ENCODE measurements at regions not wholly inside any gene's neighbourhood (a gene's known extent, or its start where the extent isn't known, plus 50 kb on each side); places are given as distances from the start of the nearest gene placed in this dataset.

DNA sequence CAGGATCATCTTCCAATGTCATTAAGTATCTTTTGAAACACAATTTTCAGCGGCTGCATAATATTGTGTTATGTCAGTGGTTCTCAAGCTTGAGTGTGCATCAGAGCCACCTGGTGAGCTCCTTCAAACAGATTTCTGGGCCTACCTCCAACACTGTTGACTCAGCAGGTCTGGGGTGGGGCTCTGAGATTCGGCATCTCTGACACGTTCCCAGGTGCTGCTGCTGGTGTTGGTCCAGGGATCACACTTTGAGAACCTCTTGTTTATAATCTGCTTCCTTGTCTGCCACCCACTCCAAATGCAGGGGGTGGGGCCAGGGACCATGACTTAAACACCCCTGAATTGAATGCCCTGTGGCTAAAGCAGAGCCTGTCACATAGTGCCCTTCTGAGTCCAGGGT lies 73.8 kb upstream of the HNF1B start:
- dilution Hi-C loops (cut with MboI; ENCODE audit: extremely low pct_ligation_motif_present, low sequenced_read_pairs), result no loop called here
- no peaks in the 10 kb centered on the region for H4K20me1 ChIP-seq (ENCODE audit: control insufficient read depth, extremely low read depth, insufficient read depth, low read length)
- peaks cover 40% of the 10 kb centered on the region for H3K4me1 ChIP-seq (ENCODE audit: control insufficient read depth, extremely low read depth, insufficient read depth, low read length)
- peak overlapping the region in 1 of 3 experiments; percentile 29 for H3K4me3 ChIP-seq (ENCODE audit: control insufficient read depth in 2 of 3, extremely low read depth in 1 of 3, insufficient read depth in 2 of 3, low read depth in 1 of 3, low read length in 3 of 3)
- no peaks in the 10 kb centered on the region for H3K9me1 ChIP-seq (ENCODE audit: control insufficient read depth, extremely low read depth, insufficient read depth, low read length)
- TF ChIP-seq EZH2 (IDR thresholded peaks at IDR 0.05; ENCODE audit: low read length), result no peak
- FAIRE-seq (no peak), DNase-seq (ENCODE audit: low read depth, low spot score) (peak; percentile 72)
- H2AFZ ChIP-seq (ENCODE audit: control insufficient read depth, low read length), result no peak overlapping the region
- no peaks in the 10 kb centered on the region for H3K79me2 ChIP-seq (ENCODE audit: control insufficient read depth, insufficient read depth, low read length)
- no peaks in the 10 kb centered on the region for H3K9me3 ChIP-seq (ENCODE audit: control insufficient read depth, low read depth, low read length)
- H3K9ac ChIP-seq (ENCODE audit: control insufficient read depth, extremely low read depth, insufficient read depth, low read length), result peak overlapping the region; percentile 38
- H3K4me2 ChIP-seq (ENCODE audit: control insufficient read depth, extremely low read depth, insufficient read depth, low read depth, low read length), result peak overlapping the region; percentile 51
- no peaks in the 10 kb centered on the region for H3K27me3 ChIP-seq (ENCODE audit: control insufficient read depth, extremely low read depth, insufficient read depth, low read length)
- H3K36me3 ChIP-seq (ENCODE audit: control insufficient read depth in 2 of 2, extremely low read depth in 1 of 2, insufficient read depth in 2 of 2, low read length in 2 of 2), result no peaks in the 10 kb centered on the region
- peak overlapping the region; percentile 70 for H3K27ac ChIP-seq (ENCODE audit: control insufficient read depth, insufficient read depth, low read length)

GRCh38 chr17:37816950-37817349 lies 72.1 kb upstream of the HNF1B start:
- H3K27me3 ChIP-seq (ENCODE audit: control insufficient read depth, extremely low read depth, insufficient read depth, low read length), result no peaks in the 10 kb centered on the region
- H3K36me3 ChIP-seq (ENCODE audit: control insufficient read depth in 2 of 2, extremely low read depth in 1 of 2, insufficient read depth in 2 of 2, low read length in 2 of 2), result no peaks in the 10 kb centered on the region
- TF ChIP-seq, protein P1, sequence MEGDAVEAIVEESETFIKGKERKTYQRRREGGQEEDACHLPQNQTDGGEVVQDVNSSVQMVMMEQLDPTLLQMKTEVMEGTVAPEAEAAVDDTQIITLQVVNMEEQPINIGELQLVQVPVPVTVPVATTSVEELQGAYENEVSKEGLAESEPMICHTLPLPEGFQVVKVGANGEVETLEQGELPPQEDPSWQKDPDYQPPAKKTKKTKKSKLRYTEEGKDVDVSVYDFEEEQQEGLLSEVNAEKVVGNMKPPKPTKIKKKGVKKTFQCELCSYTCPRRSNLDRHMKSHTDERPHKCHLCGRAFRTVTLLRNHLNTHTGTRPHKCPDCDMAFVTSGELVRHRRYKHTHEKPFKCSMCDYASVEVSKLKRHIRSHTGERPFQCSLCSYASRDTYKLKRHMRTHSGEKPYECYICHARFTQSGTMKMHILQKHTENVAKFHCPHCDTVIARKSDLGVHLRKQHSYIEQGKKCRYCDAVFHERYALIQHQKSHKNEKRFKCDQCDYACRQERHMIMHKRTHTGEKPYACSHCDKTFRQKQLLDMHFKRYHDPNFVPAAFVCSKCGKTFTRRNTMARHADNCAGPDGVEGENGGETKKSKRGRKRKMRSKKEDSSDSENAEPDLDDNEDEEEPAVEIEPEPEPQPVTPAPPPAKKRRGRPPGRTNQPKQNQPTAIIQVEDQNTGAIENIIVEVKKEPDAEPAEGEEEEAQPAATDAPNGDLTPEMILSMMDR (optimal IDR thresholded peaks at IDR 0.05 in 1 of 3, IDR thresholded peaks at IDR 0.05 in 1 of 3, conservative IDR thresholded peaks at IDR 0.05 in 1 of 3; ENCODE audit: extremely low read depth in 1 of 3, insufficient read depth in 2 of 3, low read length in 3 of 3), result peak in 1 of 3 experiments; percentile 16
- no peak for TF ChIP-seq EZH2 (IDR thresholded peaks at IDR 0.05; ENCODE audit: low read length)
- H3K4me3 ChIP-seq (ENCODE audit: control insufficient read depth in 2 of 3, extremely low read depth in 1 of 3, insufficient read depth in 2 of 3, low read depth in 1 of 3, low read length in 3 of 3), result no peak overlapping the region
- H3K9me1 ChIP-seq (ENCODE audit: control insufficient read depth, extremely low read depth, insufficient read depth, low read length), result no peaks in the 10 kb centered on the region
- H3K4me2 ChIP-seq (ENCODE audit: control insufficient read depth, extremely low read depth, insufficient read depth, low read depth, low read length), result no peak overlapping the region
- no peaks in the 10 kb centered on the region for H3K9me3 ChIP-seq (ENCODE audit: control insufficient read depth, low read depth, low read length)
- no peaks in the 10 kb centered on the region for H3K79me2 ChIP-seq (ENCODE audit: control insufficient read depth, insufficient read depth, low read length)
- H3K9ac ChIP-seq (ENCODE audit: control insufficient read depth, extremely low read depth, insufficient read depth, low read length), result no peak overlapping the region
- DNase-seq (ENCODE audit: low read depth, low spot score), result no peak
- no peak overlapping the region for H2AFZ ChIP-seq (ENCODE audit: control insufficient read depth, low read length)
- H3K4me1 ChIP-seq (ENCODE audit: control insufficient read depth, extremely low read depth, insufficient read depth, low read length), result peaks cover 41% of the 10 kb centered on the region
- H4K20me1 ChIP-seq (ENCODE audit: control insufficient read depth, extremely low read depth, insufficient read depth, low read length), result no peaks in the 10 kb centered on the region
- no peak for FAIRE-seq
- H3K27ac ChIP-seq (ENCODE audit: control insufficient read depth, insufficient read depth, low read length), result no peak overlapping the region
- dilution Hi-C loops (cut with MboI; ENCODE audit: extremely low pct_ligation_motif_present, low sequenced_read_pairs), result no loop called here

DNA sequence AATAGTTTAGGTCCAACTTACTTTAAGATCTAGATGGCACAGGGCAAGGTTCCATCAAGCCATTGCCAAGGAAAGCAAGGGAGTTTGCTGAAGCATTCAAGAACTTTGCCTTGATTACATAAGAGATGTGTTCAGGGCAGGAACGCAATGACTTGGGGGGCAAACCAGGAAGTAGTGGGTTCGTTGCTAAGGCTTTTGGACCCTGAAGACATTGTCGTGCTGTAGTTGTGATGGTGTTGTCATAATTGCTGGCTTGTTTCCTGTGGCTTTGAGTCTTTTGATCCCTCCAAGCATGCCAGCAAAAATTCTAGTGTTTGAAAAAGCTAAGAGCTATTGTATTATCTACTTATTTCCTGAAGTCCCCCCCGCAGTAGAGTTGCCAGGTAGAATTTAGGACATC lies 70.7 kb upstream of the HNF1B start:
- no peak for DNase-seq (ENCODE audit: low read depth, low spot score)
- no peaks in the 10 kb centered on the region for H3K36me3 ChIP-seq (ENCODE audit: control insufficient read depth in 2 of 2, extremely low read depth in 1 of 2, insufficient read depth in 2 of 2, low read length in 2 of 2)
- no peaks in the 10 kb centered on the region for H3K27me3 ChIP-seq (ENCODE audit: control insufficient read depth, extremely low read depth, insufficient read depth, low read length)
- no peak overlapping the region for H3K27ac ChIP-seq (ENCODE audit: control insufficient read depth, insufficient read depth, low read length)
- peaks cover 30% of the 10 kb centered on the region for H3K4me1 ChIP-seq (ENCODE audit: control insufficient read depth, extremely low read depth, insufficient read depth, low read length)
- no peak overlapping the region for H3K9ac ChIP-seq (ENCODE audit: control insufficient read depth, extremely low read depth, insufficient read depth, low read length)
- H3K9me3 ChIP-seq (ENCODE audit: control insufficient read depth, low read depth, low read length), result no peaks in the 10 kb centered on the region
- FAIRE-seq, result no peak
- no peaks in the 10 kb centered on the region for H4K20me1 ChIP-seq (ENCODE audit: control insufficient read depth, extremely low read depth, insufficient read depth, low read length)
- H3K79me2 ChIP-seq (ENCODE audit: control insufficient read depth, insufficient read depth, low read length), result no peaks in the 10 kb centered on the region
- H2AFZ ChIP-seq (ENCODE audit: control insufficient read depth, low read length), result no peak overlapping the region
- TF ChIP-seq EZH2 (IDR thresholded peaks at IDR 0.05; ENCODE audit: low read length), result no peak
- TF ChIP-seq, protein P1 (optimal IDR thresholded peaks at IDR 0.05 in 1 of 3, IDR thresholded peaks at IDR 0.05 in 1 of 3, conservative IDR thresholded peaks at IDR 0.05 in 1 of 3; ENCODE audit: extremely low read depth in 1 of 3, insufficient read depth in 2 of 3, low read length in 3 of 3), result no peak
- H3K9me1 ChIP-seq (ENCODE audit: control insufficient read depth, extremely low read depth, insufficient read depth, low read length), result no peaks in the 10 kb centered on the region
- H3K4me2 ChIP-seq (ENCODE audit: control insufficient read depth, extremely low read depth, insufficient read depth, low read depth, low read length), result no peak overlapping the region
- dilution Hi-C loops (cut with MboI; ENCODE audit: extremely low pct_ligation_motif_present, low sequenced_read_pairs), result no loop called here
- H3K4me3 ChIP-seq (ENCODE audit: control insufficient read depth in 2 of 3, extremely low read depth in 1 of 3, insufficient read depth in 2 of 3, low read depth in 1 of 3, low read length in 3 of 3), result no peak overlapping the region

Measured in keratinocyte (primary cell).